ENCODE measurements at regions not wholly inside any gene's neighbourhood (a gene's known extent, or its start where the extent isn't known, plus 50 kb on each side); places are given as distances from the start of the nearest gene placed in this dataset.
A peak's percentile ranks its signal among the peaks of the same experiment; 100 is the strongest.

DNA sequence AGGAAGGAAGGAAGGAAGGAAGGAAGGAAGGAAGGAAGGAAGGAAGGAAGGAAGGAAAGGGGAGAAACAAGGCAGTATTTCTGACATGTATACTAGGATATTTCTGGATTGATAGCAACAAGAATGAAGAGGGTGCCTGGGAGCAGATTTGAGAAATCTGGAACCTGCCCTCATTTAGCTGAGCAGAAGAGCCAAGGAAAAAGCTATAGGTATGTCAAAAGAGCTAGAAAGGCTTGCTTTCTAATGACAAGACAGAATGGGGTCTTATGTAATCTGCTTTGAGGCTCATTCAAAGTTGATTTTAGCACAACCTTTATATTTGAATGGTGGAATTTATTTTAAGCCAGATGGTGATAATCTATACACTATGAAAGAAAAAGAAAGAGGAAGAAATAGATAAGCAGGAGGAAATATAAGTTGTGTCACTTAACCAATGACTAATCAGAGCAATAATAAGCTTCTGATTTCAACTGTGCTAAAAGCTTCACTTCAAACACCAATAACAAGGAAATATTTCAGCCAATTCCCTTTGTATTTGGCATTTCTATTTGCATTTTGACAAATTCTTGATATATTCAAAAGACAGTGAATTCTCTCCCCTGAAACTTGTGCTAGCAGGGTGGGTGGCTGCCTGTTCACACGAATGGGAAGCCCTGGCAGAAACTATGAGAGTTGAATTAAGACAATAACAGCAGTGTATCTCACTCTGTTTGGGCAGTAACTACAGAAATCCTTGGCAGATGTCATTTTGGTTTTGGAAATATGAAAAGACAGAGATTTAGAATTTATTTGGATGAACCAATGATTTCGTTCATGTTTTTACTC is 76.3 kb upstream of the FLRT2 start:
- Histone ChIP-seq H3K36me3 (ENCODE audit: control insufficient read depth in 2 of 2, extremely low read depth in 1 of 2, insufficient read depth in 2 of 2, low read length in 2 of 2) (no peaks in the 10 kb centered on the region), H3K9ac (replicated peaks; ENCODE audit: extremely low read depth, insufficient read depth, low read length) (no peak overlapping the region), H3K9me1 (replicated peaks; ENCODE audit: control insufficient read depth, extremely low read depth, insufficient read depth, low read length) (no peaks in the 10 kb centered on the region), H4K20me1 (replicated peaks; ENCODE audit: control insufficient read depth, extremely low read depth, insufficient read depth, low read length) (no peaks in the 10 kb centered on the region), H2AFZ (ENCODE audit: low read depth, low read length) (no peak overlapping the region), H3K9me3 (replicated peaks; ENCODE audit: control insufficient read depth, insufficient read depth, low read length) (no peaks in the 10 kb centered on the region), H3K79me2 (ENCODE audit: control insufficient read depth, insufficient read depth, low read length) (no peaks in the 10 kb centered on the region), H3K4me3 (replicated peaks in 1 of 3; ENCODE audit: insufficient read depth in 1 of 3, low read depth in 1 of 3, low read length in 3 of 3) (no peak overlapping the region), H3K4me1 (ENCODE audit: control insufficient read depth, extremely low read depth, insufficient read depth, low read length) (peaks cover 7% of the 10 kb centered on the region), H3K27ac (ENCODE audit: insufficient read depth, low read depth, low read length) (no peak overlapping the region), H3K27me3 (ENCODE audit: control insufficient read depth in 2 of 2, insufficient read depth in 2 of 2, low read length in 2 of 2) (no peaks in the 10 kb centered on the region), H3K4me2 (ENCODE audit: insufficient read depth, low read length) (peak overlapping the region; percentile 8)
- intact Hi-C loops (cut with micrococcal nuclease) (no loop called here), dilution Hi-C loops (cut with MboI; ENCODE audit: extremely low pct_ligation_motif_present, low sequenced_read_pairs) (no loop called here)
- ChIA-PET CTCF (interaction anchor here (1.0 to 1.2 kb wide), 2 partner anchors 10 to 37 kb away, joined by 5 to 7 read pairs; no protein-coding TSS in a partner anchor), POLR2A (interaction anchor here (0.7 to 0.8 kb wide), 3 partner anchors 10 to 75 kb away, joined by 3 to 6 read pairs (median 4); no protein-coding TSS in a partner anchor)
- no peak for TF ChIP-seq EZH2 (IDR thresholded peaks at IDR 0.05; ENCODE audit: borderline replicate concordance, low read depth, low read length, severe bottlenecking)
- TF ChIP-seq FOS (IDR thresholded peaks at IDR 0.05; ENCODE audit: borderline replicate concordance, insufficient read depth, low read length) = peak; percentile 38
- no peak for TF ChIP-seq MYC (IDR thresholded peaks at IDR 0.05; ENCODE audit: low read depth, low read length)
- TF ChIP-seq, protein P1, sequence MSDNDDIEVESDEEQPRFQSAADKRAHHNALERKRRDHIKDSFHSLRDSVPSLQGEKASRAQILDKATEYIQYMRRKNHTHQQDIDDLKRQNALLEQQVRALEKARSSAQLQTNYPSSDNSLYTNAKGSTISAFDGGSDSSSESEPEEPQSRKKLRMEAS (IDR thresholded peaks at IDR 0.05; ENCODE audit: insufficient read depth, insufficient read length) = no peak
- peak; percentile 31 for TF ChIP-seq GATA2 (IDR thresholded peaks at IDR 0.05; ENCODE audit: insufficient read depth, insufficient read length, low read depth, low read length)
- no peak for TF ChIP-seq JUN (IDR thresholded peaks at IDR 0.05; ENCODE audit: borderline replicate concordance, insufficient read depth, insufficient read length, low read depth)
- no peak for TF ChIP-seq POLR2AphosphoS5 (IDR thresholded peaks at IDR 0.05; ENCODE audit: insufficient read depth, low read depth, low read length)
- TF ChIP-seq POLR2A (IDR thresholded peaks at IDR 0.05; ENCODE audit: low read depth, low read length) = no peak
- TF ChIP-seq, protein P2, sequence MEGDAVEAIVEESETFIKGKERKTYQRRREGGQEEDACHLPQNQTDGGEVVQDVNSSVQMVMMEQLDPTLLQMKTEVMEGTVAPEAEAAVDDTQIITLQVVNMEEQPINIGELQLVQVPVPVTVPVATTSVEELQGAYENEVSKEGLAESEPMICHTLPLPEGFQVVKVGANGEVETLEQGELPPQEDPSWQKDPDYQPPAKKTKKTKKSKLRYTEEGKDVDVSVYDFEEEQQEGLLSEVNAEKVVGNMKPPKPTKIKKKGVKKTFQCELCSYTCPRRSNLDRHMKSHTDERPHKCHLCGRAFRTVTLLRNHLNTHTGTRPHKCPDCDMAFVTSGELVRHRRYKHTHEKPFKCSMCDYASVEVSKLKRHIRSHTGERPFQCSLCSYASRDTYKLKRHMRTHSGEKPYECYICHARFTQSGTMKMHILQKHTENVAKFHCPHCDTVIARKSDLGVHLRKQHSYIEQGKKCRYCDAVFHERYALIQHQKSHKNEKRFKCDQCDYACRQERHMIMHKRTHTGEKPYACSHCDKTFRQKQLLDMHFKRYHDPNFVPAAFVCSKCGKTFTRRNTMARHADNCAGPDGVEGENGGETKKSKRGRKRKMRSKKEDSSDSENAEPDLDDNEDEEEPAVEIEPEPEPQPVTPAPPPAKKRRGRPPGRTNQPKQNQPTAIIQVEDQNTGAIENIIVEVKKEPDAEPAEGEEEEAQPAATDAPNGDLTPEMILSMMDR (IDR thresholded peaks at IDR 0.05; ENCODE audit: extremely low read depth in 1 of 2, insufficient read depth in 1 of 2, low read depth in 1 of 2, low read length in 2 of 2) = no peak
- no peak for FAIRE-seq
- no TSS peak for BruUV-seq (replicated peaks)
- DNase-seq (ENCODE audit: low read depth, low spot score) = peak; percentile 36
